ENCODE measurements at regions not wholly inside any gene's neighbourhood (a gene's known extent, or its start where the extent isn't known, plus 50 kb on each side); places are given as distances from the start of the nearest gene placed in this dataset.
A peak's percentile ranks its signal among the peaks of the same experiment; 100 is the strongest.

GRCh38 chr7:54663603-54664234 is 95.3 kb downstream of the SEC61G start:
- peaks cover 5 to 8% (median 7%) of the 10 kb centered on the region in 3 donors for H3K4me1 Mint-ChIP-seq
- peaks cover 20% of the 10 kb centered on the region for H3K27me3 Mint-ChIP-seq
- H3K36me3 Mint-ChIP-seq, result no peaks in the 10 kb centered on the region
- H3K27ac Mint-ChIP-seq, result peak overlapping the region in 1 of 3 donors; percentile 24
- peak overlapping the region in 3 of 4 donors; percentile 48 to 81 (median 59) for H3K4me3 Mint-ChIP-seq
- H3K9me3 Mint-ChIP-seq, result peaks cover 3 to 6% (median 4%) of the 10 kb centered on the region in 3 donors

DNA sequence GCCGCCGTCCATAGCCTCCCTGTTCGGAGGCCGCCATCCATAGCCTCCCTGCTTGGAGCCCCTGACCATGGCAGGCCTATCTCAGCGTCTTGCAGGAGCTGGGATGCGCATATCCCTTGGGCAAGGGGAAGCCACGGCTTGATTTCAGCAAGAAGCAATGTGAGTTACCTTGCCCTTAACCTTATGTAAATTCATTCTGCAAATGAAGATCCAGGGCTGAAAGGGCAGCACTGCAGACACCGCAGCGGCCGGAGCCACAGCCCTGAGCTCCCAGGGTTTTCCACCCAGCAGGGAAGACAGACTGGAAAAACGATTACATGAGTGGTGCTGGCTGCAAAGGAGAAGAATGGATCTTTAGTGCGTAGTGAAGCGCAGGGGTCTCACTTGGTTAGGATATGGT is 95.8 kb downstream of the SEC61G start:
- Mint-ChIP-seq H3K27me3 (peaks cover 20% of the 10 kb centered on the region), H3K36me3 (no peaks in the 10 kb centered on the region), H3K4me3 (peak overlapping the region in 1 of 4 donors; percentile 18), H3K9me3 (peaks cover 4 to 6% (median 4%) of the 10 kb centered on the region in 3 donors), H3K27ac (peak overlapping the region in 1 of 3 donors; percentile 24), H3K4me1 (peaks cover 5 to 8% (median 7%) of the 10 kb centered on the region in 3 donors)

- H3K9me3 Mint-ChIP-seq, result peaks cover 6 to 9% (median 7%) of the 10 kb centered on the region in 3 donors
- H3K27me3 Mint-ChIP-seq, result peaks cover 20% of the 10 kb centered on the region
- H3K4me1 Mint-ChIP-seq, result peaks cover 5 to 8% (median 7%) of the 10 kb centered on the region in 3 donors
- H3K4me3 Mint-ChIP-seq, result no peak overlapping the region
- H3K36me3 Mint-ChIP-seq, result no peaks in the 10 kb centered on the region
- no peak overlapping the region for H3K27ac Mint-ChIP-seq
Observed at GRCh38 chr7:54662701-54663100, 96.3 kb downstream of the SEC61G start.

GRCh38 chr7:54653905-54654304 is 105.1 kb downstream of the SEC61G start:
- Mint-ChIP-seq H3K27me3 (no peaks in the 10 kb centered on the region), H3K36me3 (no peaks in the 10 kb centered on the region), H3K9me3 (peaks cover 5 to 19% (median 5%) of the 10 kb centered on the region in 3 donors), H3K4me3 (no peak overlapping the region), H3K4me1 (no peaks in the 10 kb centered on the region), H3K27ac (no peak overlapping the region)

DNA sequence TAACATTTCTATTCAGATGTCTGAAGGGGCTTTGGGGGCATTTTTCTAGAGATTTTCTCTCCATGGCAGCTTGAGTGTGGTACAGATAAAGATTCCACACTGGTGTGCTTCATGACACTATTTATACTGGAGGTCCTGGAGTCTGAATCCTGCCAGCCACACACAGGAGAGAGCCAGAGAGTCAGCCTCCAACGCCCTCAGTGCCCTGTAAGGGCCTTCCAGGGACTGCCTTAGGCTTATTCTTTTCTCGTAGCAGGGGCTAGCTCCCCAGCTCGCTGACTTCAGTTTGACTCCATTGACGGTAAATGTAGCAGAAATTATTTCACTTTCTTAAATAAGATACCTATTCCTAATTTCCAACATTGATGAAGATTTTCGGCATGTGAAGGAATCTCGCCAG is 100.9 kb downstream of the VSTM2A start:
- Mint-ChIP-seq H3K36me3 (no peaks in the 10 kb centered on the region), H3K9me3 (peaks cover 3 to 7% (median 3%) of the 10 kb centered on the region in 3 donors), H3K4me1 (no peaks in the 10 kb centered on the region), H3K27me3 (no peaks in the 10 kb centered on the region), H3K27ac (no peak overlapping the region), H3K4me3 (no peak overlapping the region)

GRCh38 chr7:54637712-54638396 is 95.7 kb downstream of the VSTM2A start:
- no peaks in the 10 kb centered on the region for H3K4me1 Mint-ChIP-seq
- no peaks in the 10 kb centered on the region for H3K27me3 Mint-ChIP-seq
- no peak overlapping the region for H3K27ac Mint-ChIP-seq
- H3K36me3 Mint-ChIP-seq, result no peaks in the 10 kb centered on the region
- H3K4me3 Mint-ChIP-seq, result no peak overlapping the region
- H3K9me3 Mint-ChIP-seq, result no peaks in the 10 kb centered on the region

DNA sequence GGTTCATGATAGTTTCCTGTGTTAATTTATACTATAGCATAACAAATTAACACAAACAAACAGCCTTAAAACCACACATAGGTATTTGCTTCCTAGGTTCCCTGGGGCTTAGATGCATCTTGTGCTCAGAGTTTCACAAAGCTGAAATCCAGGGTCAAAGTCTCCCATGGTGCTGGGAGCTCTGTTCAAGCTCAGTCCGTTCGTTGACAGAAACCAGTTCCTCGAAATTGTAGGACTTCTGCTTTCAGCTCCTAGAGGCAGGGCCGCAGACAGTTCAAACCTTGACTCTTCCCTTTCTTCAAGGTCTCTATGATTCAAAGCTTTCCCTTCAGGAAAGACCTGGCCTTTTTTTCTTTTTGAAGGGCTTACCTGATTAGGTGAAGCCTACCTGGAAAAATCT is 90.5 kb downstream of the VSTM2A start:
- Mint-ChIP-seq H3K4me1 (no peaks in the 10 kb centered on the region), H3K27me3 (no peaks in the 10 kb centered on the region), H3K27ac (no peak overlapping the region), H3K4me3 (no peak overlapping the region), H3K36me3 (no peaks in the 10 kb centered on the region), H3K9me3 (peaks cover 0 to 19% (median 4%) of the 10 kb centered on the region in 3 donors)

- Mint-ChIP-seq H3K36me3 (no peaks in the 10 kb centered on the region), H3K27me3 (no peaks in the 10 kb centered on the region), H3K27ac (no peak overlapping the region), H3K4me3 (no peak overlapping the region), H3K9me3 (peaks cover 0 to 19% (median 5%) of the 10 kb centered on the region in 3 donors), H3K4me1 (no peaks in the 10 kb centered on the region)
Observed at GRCh38 chr7:54629771-54630170, 87.6 kb downstream of the VSTM2A start.

- Mint-ChIP-seq H3K27me3 (no peaks in the 10 kb centered on the region), H3K36me3 (no peaks in the 10 kb centered on the region)
Observed at GRCh38 chr7:54622696-54623309, 80.6 kb downstream of the VSTM2A start.

More at GRCh38 chr7:54622696-54623309, 80.6 kb downstream of the VSTM2A start:
- H3K4me1 Mint-ChIP-seq, result no peaks in the 10 kb centered on the region
- no peak overlapping the region for H3K4me3 Mint-ChIP-seq
- H3K27ac Mint-ChIP-seq, result no peak overlapping the region
- peaks cover 0 to 4% (median 3%) of the 10 kb centered on the region in 3 donors for H3K9me3 Mint-ChIP-seq

All from IgD-negative memory B cell (primary cell).